Fibroblast of peridontal ligament (primary cell): ENCODE measurements at regions not wholly inside any gene's neighbourhood (a gene's known extent, or its start where the extent isn't known, plus 50 kb on each side); places are given as distances from the start of the nearest gene placed in this dataset.
A peak's percentile ranks its signal among the peaks of the same experiment; 100 is the strongest.
"Not testable (repeated sequence)": the region's sequence is repeated elsewhere in the genome, so short reads cannot be mapped to it uniquely, and the experiment has no call there.

ENCODE experiments used
- DNase-seq: peaks from one replicate; pipeline ENCODE4 v3.0.0-alpha.2; 2010; ENCODE audit errors: extremely low read depth

DNA sequence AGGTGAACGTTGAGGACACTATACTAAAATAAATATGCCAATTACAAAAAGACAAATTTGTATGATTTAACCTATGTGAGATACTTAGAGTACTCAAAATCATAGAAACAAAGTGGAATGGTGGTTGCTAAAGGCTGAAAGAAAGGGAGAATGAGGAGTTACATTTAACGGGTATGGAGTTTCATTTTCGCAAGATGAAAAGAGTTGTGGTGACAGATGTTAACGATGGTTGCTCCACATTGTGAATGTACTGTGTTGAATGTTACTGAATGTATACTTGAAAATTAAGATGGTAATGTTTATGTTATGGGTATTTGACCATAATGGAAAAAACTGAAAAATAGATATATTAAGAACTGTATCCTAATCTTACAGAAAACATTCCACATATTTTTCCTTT lies 51.3 kb upstream of the MOCS2 start:
- DNase-seq, result no peak

DNA sequence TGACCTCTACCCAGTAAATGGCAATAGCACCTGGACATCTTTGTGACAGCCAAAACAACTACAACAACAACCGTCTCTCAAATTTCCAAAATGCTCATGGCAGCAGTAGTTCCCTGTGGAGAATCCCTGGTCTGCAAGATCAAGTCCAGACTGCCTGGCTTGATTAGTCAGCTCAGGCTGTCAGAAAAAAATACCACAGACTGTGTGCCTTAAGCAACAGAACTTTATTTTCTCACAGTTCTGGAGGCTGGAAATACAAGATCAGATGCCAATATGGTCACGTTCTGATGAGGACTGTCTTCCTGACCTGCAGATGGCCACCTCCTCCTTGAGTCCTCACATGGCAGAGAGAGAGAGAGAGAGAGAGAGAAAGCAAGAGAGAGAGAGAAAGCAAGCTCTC lies 52.3 kb upstream of the MOCS2 start:
- DNase-seq, result peak; percentile 68

DNA sequence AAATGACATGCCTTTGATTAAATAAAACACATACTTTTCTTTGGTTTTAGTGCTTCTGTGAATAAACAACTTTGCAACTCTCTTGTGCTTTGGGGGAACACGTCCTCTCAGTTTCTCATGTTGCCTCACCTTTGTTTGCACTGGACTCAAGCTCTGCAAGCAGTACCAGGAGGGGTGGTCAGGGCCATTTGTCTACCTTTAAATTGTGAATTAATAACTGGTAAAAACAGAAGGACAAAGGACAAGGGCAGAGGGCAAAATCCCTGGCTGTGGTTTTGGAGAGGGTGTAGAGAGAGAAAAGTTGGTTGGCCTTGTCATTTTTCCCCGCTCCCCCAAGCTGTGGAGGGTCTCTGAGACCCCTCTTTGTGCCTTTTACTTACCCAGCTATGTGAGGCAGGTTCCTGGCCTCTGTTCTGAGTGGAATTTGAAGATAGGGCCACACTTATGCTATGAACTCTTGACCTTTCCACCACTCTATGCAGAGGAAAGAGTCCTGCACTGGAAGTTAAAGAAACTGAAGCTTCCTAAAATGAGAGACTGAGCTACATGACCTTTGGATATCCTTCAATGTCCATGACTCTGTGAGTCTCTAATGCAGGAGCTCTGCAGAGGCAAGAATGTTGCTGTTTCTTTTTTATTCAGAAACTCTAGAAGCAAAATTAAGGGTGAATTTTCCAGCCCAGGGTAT lies 55.1 kb upstream of the MOCS2 start:
- DNase-seq, result peak; percentile 15

DNA sequence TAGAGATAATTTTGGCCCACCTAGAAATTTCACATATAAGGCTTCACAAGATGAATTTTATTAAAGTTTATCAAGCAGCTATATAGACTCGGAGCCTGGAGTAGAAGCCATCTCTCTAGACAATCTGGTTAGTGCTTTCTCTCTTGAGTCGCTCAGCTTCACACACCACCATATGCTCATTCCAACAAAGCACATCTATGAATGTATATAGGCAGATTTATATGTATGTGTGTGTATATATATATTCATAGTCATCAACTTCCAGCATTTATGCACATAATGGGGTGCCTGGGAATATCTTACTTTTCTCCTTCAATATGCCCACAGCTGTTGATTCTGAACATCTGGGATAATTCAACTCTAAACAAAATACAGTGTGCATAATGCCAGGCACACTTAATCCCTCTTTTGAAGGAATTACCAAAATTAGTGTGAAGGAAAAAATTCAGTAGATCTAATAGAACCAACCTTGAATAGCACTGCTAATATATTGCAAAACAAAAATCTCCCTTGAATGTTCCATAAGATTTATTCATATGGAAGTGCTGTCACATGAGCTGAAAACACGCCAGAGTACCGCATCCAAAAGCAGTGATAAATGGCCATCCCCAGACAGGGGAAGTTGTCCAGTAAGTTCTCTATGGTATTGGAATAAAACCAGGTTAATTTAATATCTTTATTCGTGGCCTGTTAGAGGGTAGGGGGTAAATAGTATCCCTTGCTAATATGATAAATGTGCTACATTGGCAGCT lies 56.0 kb upstream of the MOCS2 start:
- no peak for DNase-seq

DNA sequence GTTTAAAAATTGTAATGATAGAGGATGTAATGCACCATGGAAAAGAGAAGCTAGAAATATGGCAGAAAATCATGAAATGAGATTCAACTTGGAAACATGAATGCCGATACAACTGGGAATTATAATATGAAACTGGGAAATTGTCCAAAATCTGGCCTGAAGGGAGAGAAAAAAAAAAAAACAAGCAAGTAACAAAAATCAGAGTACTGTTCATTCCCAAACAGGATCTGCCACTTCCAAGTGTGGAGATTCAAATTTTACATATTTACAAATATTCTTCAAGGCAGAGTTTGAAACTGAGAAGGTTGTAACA lies 56.6 kb upstream of the MOCS2 start:
- peak; percentile 76 for DNase-seq

DNA sequence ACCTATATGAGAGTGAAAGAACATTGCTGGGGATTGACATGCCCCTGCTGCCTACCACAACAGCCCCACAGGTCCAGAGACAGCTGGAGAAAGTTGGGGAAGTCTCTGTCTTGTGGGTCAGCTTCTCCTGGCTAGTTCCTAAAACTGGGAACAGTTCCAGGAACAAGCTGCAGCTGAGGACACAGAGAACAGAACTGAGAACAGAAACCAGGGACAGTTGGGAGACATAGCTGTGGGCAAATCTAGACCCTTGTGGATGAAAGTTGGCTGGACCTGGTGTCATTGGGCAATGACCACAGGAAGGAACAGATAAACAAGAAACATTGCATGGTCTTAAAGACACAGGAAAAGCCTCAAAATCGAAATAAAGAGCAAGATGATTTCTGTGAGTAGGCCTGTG lies 58.3 kb upstream of the MOCS2 start:
- DNase-seq, result peak; percentile 75

DNA sequence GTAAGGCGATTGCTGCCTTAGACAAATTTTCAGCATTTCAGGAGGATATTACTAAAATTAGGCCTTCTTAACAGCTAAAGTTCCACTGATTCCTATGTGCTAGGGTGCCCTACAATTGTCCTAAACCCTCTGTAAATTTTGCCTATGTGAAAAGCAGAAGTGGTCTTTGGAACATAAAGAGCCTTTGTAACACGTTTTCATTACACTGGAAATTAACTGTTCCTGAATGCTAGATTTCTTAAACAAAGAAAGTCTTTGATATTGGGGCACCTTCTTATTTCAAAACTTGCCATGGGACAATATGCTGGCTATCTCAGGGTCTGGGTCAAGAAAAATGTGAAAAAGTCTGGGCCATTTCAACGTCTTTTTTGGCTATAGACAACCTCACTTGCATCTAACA lies 60.4 kb upstream of the MOCS2 start:
- no peak for DNase-seq

DNA sequence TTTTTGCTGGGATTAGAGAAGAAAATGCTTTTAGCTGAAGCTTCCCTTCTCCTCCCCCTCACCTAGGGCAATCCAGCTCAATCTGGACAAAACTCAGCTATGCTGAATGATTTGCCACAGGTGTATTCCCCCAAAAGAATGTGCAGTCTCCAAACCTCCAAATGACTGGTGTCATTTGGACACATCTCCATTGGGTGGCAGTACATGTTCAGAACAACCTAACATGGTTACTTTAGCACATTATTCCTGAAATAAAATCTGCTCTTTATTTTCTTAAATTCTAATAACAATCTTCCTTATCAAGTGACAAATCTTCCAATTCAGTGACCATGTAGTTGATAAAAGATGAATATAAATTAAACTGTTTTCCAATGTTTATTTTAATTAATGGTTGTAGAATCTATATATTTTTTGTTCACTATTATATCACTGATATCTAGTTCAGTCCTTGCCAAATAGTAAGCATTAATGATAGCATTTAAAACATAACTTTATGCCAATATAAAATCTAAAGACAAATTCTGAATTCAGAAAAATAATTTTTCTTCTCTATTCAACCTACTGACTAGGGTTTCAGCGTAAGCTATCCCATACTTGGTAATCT lies 61.3 kb upstream of the MOCS2 start:
- DNase-seq, result peak; percentile 68

DNA sequence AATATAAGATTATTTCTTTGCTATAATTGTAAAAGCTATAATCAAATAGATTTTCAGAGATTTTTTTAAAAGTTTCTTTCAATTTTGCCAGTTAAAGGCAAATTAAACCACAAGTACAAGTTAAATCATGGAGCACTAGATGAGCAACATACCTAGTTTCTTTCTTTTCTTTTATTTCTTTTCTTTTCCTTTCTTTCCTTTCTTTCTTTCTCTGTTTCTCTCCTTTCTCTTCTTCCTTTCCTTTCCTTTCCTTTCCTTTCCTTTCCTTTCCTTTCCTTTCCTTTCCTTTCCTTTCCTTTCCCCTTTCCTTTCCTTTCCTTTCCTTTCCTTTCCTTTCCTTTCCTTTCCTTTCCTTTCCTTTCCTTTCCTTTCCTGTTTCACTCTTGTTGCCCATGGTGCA lies 62.5 kb upstream of the MOCS2 start:
- not testable (repeated sequence) for DNase-seq

DNA sequence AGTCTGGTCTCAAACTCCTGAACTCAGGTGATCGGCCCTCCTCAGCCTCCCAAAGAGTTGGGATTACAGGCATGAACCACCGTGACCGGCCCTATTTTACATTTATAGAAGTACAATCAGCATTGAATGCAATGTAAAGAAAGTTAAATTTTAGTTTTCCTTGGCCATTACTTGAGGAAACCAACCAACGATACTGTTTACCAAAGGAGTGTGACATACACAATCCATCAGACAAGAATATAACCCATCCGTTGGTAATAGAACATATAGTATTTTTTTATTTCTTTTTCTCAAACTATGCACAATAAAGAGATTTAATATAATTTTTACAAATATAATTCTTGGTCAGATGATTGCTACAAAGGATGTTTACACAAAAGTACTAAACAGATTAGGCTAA lies 63.1 kb upstream of the MOCS2 start:
- no peak for DNase-seq

DNA sequence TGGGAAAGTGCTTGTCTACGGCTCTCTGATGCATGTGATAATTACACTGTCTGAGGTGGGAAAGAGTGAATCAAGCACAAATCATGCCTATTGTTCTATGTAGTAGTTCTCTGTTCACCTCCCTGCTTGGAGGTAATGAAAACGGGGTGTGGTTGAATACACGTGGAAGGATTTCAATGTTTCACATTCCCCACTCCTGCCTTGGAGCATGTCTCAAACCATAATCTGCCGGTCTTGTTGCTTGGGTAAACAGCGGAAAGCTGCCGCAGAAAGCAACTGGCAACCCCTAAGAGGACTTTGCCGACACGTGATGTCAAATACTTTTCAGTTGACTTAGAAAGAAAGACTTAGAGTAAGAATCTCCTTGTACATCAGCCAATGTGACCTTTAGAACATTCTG lies 63.5 kb upstream of the MOCS2 start:
- DNase-seq, result no peak

DNA sequence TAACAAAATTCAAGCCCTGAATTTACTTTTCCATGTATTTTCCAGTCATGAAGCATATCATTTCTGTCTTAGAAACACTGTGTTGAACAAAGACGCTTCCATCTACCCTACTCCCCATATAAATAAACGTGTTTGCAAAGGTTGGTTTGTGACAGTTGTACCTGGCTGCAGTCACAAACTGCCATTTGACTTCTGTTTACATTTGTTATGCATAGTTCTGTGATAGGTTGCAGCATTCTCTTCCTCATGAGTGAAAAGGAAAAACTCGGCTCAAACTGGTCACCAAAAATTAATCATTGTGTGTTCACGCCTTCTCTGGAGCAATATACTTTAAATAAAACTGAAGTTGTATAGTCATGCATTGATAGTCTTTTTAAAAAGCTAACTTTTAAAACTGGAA lies 69.3 kb upstream of the MOCS2 start:
- no peak for DNase-seq

DNA sequence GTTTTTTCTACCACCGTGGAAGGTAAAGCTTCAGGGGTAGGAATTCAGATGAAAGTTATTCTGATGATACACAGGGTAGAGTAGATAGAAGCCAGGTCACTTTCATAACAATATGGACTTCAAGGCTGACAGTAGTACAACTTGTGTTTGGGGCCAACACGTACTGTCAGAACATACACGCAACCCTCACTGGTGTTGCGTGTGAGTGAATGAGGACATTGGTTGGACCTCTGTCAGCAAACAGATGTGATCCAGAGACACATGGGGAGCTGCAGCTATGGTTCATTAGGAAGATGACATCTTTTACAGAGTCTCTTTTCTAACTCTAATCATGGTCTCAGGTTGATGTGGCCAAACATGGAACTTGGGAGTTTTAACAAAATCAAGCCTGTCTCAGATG lies 70.1 kb upstream of the MOCS2 start:
- DNase-seq, result no peak

DNA sequence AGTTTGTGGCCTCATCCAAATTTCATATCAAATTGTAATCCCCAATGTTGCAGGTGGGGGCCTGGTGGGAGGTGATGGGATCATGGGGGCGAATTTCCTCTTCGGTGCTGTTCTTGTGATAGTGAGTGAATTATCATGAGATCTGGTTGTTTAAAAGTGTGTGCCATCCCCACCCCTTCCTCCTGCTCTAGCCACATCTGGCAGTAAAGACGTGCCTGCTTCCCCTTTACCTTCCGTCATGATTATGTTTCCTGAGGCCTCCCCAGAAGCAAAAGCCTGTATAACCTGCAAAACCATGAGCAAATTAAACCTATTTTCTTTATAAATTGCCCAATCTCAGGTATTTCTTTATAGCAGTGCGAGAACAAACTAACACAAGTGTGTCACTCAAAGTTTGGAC lies 71.0 kb upstream of the MOCS2 start:
- DNase-seq, result no peak

DNA sequence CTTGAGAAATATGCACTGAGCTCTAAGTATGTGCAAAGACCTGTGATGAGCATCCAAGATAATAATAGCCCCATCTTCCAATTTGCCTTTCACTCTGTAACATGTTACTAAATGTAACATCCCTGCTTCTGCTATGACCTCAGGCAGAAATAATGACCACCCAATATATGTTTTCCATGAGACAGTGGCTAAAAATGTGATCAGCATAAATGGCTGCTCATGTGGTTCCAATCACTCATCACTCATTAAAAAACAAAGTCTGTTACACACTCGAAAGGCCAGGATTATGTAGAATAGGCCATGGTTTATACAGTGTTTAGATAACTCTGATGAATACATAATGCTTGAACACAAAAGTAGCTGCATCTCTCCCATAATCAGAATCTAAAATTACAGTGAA lies 71.4 kb upstream of the MOCS2 start:
- DNase-seq, result peak; percentile 22

DNA sequence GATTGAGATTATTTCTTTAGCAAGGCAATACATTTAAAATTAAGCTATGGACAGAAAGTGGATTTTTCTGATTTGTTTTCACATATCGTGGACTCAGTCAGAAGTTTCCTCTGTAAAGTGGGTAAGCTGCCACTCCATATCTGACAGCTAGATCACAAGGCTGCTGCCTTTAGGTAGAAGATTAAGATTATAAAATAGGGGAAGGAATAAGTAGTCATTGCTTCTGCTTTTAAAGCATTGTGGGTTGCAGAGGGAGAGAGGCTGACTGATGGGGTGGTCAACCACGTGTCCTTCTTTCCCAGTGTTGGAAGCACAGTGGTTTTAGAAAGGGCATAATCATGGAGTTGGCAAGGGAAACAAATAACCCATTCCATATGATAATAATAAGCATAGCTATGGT lies 74.3 kb upstream of the MOCS2 start:
- no peak for DNase-seq

DNA sequence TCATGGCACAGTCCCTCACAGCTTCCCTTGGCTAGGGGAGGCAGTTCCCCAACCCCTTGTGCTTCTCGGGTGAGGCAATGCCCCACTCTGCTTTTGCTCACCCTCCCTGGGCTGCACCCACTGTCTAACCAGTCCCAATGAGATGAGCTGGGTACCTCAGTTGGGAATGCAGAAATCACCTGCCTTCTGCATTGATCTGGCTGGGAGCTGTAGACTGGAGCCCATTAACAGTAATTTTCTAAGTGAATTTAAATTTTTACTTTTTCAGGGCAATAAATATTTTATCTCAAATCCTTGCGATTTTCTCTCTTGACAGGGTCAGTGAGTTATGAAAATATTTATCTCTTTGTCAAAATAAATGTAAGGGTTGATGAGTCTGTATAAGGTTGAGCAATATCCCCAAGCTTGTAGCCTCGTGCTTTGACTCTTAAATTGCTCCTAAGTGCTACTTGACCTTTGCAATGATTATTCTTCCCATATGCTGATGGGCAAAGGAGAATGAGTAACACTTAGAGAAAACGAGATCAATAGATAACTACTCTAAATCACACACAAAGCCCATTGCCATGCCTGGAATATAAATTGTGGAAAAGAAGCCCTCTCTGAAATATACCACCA lies 82.1 kb upstream of the MOCS2 start:
- DNase-seq, result peak; percentile 60

DNA sequence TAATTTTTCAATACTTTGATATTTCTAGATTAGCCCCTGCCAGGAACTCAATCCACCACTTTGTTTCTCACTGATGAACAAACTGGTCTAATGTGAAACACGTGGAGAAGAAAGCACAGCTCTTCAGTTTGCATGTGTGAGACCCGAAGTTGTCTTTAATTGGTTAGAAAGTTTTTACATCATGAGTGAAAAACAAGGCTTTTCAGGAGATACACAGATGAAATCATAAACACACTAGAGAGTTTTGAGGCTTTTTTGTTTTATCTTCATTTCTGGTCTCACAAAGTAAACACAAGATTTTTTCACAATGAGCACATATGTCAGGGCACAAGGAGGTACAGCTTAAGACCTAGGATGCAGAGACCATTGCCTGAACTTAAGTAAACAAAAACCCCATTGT lies 84.5 kb upstream of the MOCS2 start:
- peak; percentile 66 for DNase-seq

DNA sequence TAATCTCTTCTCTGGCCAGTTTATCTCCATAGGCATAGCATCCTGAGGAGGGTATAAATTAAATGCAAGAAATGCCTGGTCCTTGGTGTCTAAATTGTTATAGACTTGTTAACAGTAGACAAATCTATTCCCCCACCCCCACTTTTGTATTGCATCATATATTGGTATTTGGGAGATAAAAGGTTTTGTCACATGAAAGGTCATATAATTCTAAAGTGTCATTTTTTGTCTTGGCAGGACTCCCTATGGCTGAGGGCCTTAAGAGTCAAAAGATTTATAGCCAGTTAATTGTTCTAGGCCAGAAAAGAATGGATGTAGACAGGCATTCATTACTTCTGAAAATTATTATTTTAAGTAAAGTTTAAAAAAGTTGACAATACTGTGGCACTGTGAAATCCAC lies 90.3 kb upstream of the MOCS2 start:
- DNase-seq, result no peak

DNA sequence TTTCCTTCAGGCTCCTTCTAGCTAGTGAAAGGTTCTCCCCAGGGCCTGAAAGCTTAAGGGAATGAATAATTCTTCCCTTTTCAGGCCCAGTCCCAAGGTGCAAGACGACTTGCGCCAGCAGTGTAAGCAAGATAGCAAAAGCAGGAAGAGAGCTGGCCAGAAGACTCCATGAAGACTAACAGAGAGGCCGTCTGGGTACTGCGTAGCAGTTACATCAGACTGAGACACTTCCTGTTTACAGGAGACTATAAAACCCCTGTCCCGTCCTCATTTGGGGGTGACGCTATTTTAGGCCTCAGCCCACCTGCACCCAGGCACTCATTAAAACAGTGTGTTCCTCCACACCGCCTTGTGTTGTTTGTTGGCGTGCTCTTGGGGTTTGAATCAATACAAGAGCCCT lies 90.7 kb upstream of the MOCS2 start:
- DNase-seq, result no peak

DNA sequence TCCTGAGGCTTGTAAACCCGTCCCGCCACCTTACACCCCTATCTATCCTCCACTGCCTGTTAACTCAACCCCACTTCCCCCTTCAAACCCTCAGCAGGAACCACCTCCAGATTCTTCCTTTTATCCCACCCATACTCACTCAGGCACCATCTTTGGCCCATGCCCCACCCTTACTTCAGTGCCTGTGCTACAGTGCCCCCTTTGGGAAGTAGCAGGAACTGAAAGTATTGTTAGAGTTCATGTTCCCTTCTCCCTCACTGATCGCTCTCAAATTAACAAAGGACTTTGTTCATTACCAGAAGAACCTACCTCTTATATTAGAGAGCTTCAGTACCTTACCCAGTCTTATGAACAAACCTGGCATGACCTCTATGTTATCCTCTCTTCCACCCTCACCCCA lies 92.2 kb upstream of the MOCS2 start:
- DNase-seq, result no peak

DNA sequence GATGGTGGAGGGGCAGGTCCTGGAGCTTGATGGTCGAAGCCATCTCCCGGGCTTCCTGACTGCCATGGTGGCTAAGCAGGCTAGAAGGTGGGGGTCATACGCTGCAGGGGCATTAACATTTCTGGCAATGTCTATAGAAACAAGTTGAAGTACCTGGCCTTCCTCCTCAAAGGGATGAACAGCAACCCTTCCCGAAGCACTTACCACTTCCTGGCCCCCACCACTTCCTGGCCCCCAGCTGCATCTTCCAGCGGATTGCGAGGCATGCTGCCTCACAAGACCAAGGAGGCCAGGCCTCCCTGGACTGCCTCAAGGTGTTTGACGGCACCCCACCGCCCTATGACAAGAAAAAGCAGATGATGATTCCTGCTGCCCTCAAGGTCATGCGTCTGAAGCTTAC lies 97.0 kb upstream of the MOCS2 start:
- no peak for DNase-seq

DNA sequence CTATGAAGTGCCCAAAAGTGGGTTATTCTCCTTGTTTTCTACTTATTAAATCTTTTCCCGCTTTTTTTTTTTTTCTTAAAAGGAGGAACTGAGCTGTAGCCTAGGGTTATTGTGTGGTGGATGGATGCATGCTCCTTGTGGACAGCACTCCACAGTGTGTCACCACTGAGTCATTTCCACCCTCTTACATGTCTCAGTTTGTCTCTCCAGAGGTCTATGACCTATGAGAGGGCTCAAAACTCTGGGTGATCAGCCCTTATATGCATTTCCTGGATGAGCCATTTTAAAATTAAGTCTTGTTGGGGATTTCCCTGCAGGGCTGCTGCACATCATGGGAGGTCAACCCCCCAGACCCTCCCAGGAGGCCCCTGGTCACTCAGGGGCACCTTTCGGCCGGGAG lies 102.2 kb upstream of the MOCS2 start:
- DNase-seq, result peak; percentile 17
